Muscle layer of duodenum (tissue), 2 donors: ENCODE measurements at regions not wholly inside any gene's neighbourhood (a gene's known extent, or its start where the extent isn't known, plus 50 kb on each side); places are given as distances from the start of the nearest gene placed in this dataset.
"Not testable (repeated sequence)": the region's sequence is repeated elsewhere in the genome, so short reads cannot be mapped to it uniquely, and the experiment has no call there.

ENCODE experiments used
- H3K27ac ChIP-seq: one replicate; pipeline ENCODE4 v1.7.0; 2013; ENCODE audit warnings: mild to moderate bottlenecking, low read length
- H3K27me3 ChIP-seq: one replicate; pipeline ENCODE4 v1.7.0; 2013; ENCODE audit warnings: low read depth, mild to moderate bottlenecking, control low read depth, low read length
- H3K36me3 ChIP-seq, 2 donors: one replicate each; pipeline ENCODE4 v1.7.0; 2013; ENCODE audit warnings: low read length in 2 of 2, control low read depth in 1 of 2, mild to moderate bottlenecking in 1 of 2; ENCODE audit not compliant: insufficient read depth in 2 of 2, control insufficient read depth in 1 of 2
- H3K4me1 ChIP-seq, 2 donors: one replicate each; pipeline ENCODE4 v1.7.0; 2013; ENCODE audit warnings: low read length in 2 of 2, mild to moderate bottlenecking in 2 of 2, control low read depth in 1 of 2, moderate library complexity in 1 of 2; ENCODE audit not compliant: insufficient read depth in 2 of 2, control insufficient read depth in 1 of 2
- H3K4me3 ChIP-seq, 2 donors: one replicate each; pipeline ENCODE4 v1.7.0; 2013; ENCODE audit warnings: low read length in 2 of 2, low read depth in 1 of 2, mild to moderate bottlenecking in 1 of 2
- H3K9me3 ChIP-seq, 2 donors: one replicate each; pipeline ENCODE4 v1.7.0; 2013; ENCODE audit warnings: low read length in 2 of 2, control low read depth in 1 of 2, mild to moderate bottlenecking in 1 of 2; ENCODE audit not compliant: control insufficient read depth in 1 of 2
- donor health status: healthy.

DNA sequence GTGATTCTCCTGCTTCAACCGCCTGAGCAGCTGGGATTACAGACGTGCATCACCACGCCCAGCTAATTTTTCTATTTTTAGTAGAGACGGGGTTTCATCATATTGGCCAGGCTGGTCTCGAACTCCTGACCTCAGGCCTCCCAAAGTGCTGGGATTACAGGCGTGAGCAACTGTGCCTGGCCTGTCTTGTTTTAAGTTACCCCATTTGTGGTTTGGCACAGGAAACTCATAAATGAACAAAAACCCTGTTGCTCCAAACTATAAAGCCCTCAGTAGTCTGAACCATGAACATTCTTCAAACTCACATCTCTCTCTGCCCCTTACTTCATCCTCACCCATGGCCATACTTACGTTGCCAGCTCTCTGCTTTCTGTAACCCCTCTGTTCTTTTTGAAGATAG lies 61.7 kb downstream of the RHOU start:
- not testable (repeated sequence) for H3K36me3 ChIP-seq, H3K27me3 ChIP-seq, H3K9me3 ChIP-seq, H3K27ac ChIP-seq, H3K4me3 ChIP-seq
- peaks cover 3 to 20% of the 10 kb centered on the region in 2 donors for H3K4me1 ChIP-seq

DNA sequence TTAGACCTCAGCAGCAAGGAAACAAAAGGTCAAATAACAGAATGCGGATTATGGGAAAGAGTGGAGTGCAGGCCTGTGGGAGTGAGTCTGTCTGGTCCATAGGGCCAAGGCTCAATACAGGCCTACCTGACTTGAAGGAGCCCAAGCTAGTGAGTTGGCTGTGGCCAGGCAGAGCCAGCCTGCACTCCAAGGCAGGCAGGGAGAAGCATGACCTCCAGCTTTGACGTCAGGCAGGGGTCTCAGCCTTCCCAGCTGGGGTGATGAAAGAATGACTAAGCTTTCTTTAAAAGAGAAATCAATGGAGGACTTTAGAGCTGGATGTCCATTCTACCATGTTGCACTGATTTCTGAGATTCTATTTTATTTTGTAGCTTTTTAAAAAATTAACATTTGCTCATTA lies 62.8 kb downstream of the RHOU start:
- Histone ChIP-seq H3K4me3 (no peak overlapping the region), H3K9me3 (no peaks in the 10 kb centered on the region), H3K4me1 (peaks cover 8 to 23% of the 10 kb centered on the region in 2 donors), H3K36me3 (no peaks in the 10 kb centered on the region), H3K27me3 (no peaks in the 10 kb centered on the region), H3K27ac (no peak overlapping the region)

GRCh38 chr1:228798548-228798947 lies 63.3 kb downstream of the RHOU start:
- Histone ChIP-seq H3K4me1 (peaks cover 10 to 23% of the 10 kb centered on the region in 2 donors), H3K27ac (peak overlapping the region; percentile 27), H3K36me3 (no peaks in the 10 kb centered on the region), H3K9me3 (no peaks in the 10 kb centered on the region), H3K4me3 (no peak overlapping the region), H3K27me3 (no peaks in the 10 kb centered on the region)

DNA sequence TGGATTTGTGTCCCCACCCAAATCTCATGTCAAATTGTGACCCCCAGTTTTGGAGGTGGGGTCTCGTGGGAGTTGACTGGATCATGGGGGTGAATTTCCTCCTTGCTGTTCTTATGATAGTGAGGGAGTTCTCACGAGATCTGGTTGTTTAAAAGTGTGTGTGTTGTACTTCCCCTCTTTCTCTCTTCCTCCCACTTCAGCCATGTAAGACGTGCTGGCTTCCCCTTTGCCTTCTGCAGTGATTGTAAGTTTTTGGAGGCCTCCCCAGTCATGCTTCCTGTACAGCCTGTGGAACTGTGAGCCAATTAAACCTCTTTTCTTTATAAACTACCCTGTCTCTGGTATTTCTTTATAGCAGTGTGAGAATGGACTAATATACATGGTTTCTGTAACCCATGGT lies 64.6 kb downstream of the RHOU start:
- H3K4me3 ChIP-seq = no peak overlapping the region
- H3K27ac ChIP-seq = no peak overlapping the region
- no peaks in the 10 kb centered on the region for H3K27me3 ChIP-seq
- H3K9me3 ChIP-seq = no peaks in the 10 kb centered on the region
- H3K4me1 ChIP-seq = peaks cover 10 to 23% of the 10 kb centered on the region in 2 donors
- H3K36me3 ChIP-seq = no peaks in the 10 kb centered on the region

GRCh38 chr1:228801068-228801467 lies 65.8 kb downstream of the RHOU start:
- Histone ChIP-seq H3K27ac (no peak overlapping the region), H3K9me3 (no peaks in the 10 kb centered on the region), H3K36me3 (no peaks in the 10 kb centered on the region), H3K4me1 (peaks cover 10 to 23% of the 10 kb centered on the region in 2 donors), H3K27me3 (no peaks in the 10 kb centered on the region), H3K4me3 (no peak overlapping the region)

DNA sequence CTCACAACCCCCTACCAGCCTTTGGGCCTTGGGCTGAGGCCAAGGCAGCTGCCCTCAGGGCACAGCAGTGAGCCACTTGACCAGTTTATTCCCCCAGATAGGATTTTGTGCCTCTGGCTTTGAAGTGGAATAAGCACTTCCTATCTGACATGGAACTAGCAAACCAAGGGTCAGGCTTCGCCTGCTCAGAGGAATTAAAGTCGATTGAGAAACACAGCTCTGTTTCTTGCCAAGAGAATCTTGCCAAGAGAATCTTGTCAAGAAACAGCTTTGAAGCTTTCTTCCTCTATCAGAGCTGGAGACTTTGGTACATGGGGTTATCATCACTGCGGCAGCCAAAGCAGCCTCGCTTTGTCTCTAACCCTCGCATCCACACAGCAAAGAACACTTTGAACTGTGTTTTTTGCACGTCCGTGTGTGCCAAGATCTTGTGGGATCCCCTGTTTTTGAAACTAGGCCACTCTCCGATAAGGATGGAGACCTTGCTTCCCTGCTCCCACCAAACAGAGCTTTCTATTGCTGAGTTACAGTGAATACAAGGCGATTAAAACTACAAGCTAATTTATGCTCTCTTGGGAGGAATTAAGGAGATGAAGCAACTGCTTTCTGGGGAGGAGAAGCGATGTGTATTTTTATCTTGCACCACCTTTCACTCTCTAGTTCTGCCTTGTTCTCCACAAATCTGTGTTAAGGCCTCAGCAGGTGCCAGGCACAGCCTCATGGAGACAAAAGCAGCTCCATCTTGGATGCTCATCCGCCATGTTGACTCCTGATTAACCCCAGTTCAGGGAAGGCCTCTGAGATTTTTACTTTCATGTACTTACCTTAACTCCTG lies 67.3 kb downstream of the RHOU start:
- Histone ChIP-seq H3K4me1 (peaks cover 9 to 22% of the 10 kb centered on the region in 2 donors), H3K27ac (peak overlapping the region; percentile 50)

GRCh38 chr1:228803421-228803820 lies 68.1 kb downstream of the RHOU start:
- Histone ChIP-seq H3K9me3 (no peaks in the 10 kb centered on the region), H3K4me3 (no peak overlapping the region), H3K36me3 (no peaks in the 10 kb centered on the region), H3K4me1 (peaks cover 7 to 13% of the 10 kb centered on the region in 2 donors), H3K27me3 (no peaks in the 10 kb centered on the region), H3K27ac (no peak overlapping the region)

More for the DNA sequence above, 67.3 kb downstream of the RHOU start:
- Histone ChIP-seq H3K4me3 (no peak overlapping the region), H3K27me3 (no peaks in the 10 kb centered on the region), H3K9me3 (no peaks in the 10 kb centered on the region), H3K36me3 (no peaks in the 10 kb centered on the region)

DNA sequence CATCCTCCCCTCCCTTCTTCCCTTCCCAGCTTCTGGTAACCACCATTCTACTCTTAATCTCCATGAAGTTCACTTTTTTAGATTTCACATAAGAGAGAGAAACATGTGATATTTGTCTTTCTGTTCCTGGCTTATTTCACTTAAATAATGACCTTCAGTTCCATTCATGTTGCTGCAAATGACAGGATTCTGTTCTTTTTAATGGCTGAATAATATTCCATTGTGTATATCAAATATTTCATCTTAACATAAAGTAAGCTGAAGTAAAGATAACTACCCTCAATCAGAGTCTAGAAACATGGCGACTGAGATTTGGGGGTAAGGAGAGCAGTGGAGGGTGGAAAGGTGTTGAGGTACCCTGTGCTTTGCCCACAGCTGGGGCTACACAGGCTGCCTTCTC lies 68.9 kb downstream of the RHOU start:
- Histone ChIP-seq H3K9me3 (no peaks in the 10 kb centered on the region), H3K27me3 (no peaks in the 10 kb centered on the region), H3K27ac (no peak overlapping the region), H3K4me3 (no peak overlapping the region), H3K36me3 (no peaks in the 10 kb centered on the region), H3K4me1 (peaks cover 7 to 11% of the 10 kb centered on the region in 2 donors)

- Histone ChIP-seq H3K9me3 (no peaks in the 10 kb centered on the region), H3K27ac (no peak overlapping the region), H3K4me3 (no peak overlapping the region), H3K4me1 (peaks cover 7 to 14% of the 10 kb centered on the region in 2 donors), H3K36me3 (no peaks in the 10 kb centered on the region), H3K27me3 (no peaks in the 10 kb centered on the region)
Measured at GRCh38 chr1:228804640-228805413, 69.5 kb downstream of the RHOU start.

GRCh38 chr1:228807904-228808605 lies 72.8 kb downstream of the RHOU start:
- H3K4me3 ChIP-seq = no peak overlapping the region
- H3K36me3 ChIP-seq = no peaks in the 10 kb centered on the region
- no peaks in the 10 kb centered on the region for H3K9me3 ChIP-seq
- H3K4me1 ChIP-seq = peaks cover 12 to 17% of the 10 kb centered on the region in 2 donors
- H3K27ac ChIP-seq = no peak overlapping the region
- H3K27me3 ChIP-seq = no peaks in the 10 kb centered on the region
